Astrocyte (in vitro differentiated cells and primary cell): ENCODE measurements at regions not wholly inside any gene's neighbourhood (a gene's known extent, or its start where the extent isn't known, plus 50 kb on each side); places are given as distances from the start of the nearest gene placed in this dataset.
"Not testable (repeated sequence)": the region's sequence is repeated elsewhere in the genome, so short reads cannot be mapped to it uniquely, and the experiment has no call there.

ENCODE experiments used
- DNase-seq: peaks from one replicate; pipeline ENCODE4 v3.0.0-alpha.2; 2010; ENCODE audit warnings: low read depth
- FAIRE-seq: peaks from 2 replicates; lab custom pipeline; 2011; peaks lifted over from hg19 to GRCh38; lab: Jason Lieb, UNC
- H2AFZ ChIP-seq: 2 replicates; pipeline ENCODE4 v1.6.0; 2012; ENCODE audit warnings: low read depth, low read length, inconsistent platforms
- H3K27ac ChIP-seq: 2 replicates; pipeline ENCODE4 v1.5.1; 2011; ENCODE audit warnings: low read depth, low read length, inconsistent platforms
- H3K27me3 ChIP-seq: 2 replicates; pipeline ENCODE4 v1.6.0; 2011; ENCODE audit warnings: low read length, inconsistent platforms; ENCODE audit not compliant: insufficient read depth
- H3K36me3 ChIP-seq: 2 replicates; pipeline ENCODE4 v1.5.1; 2011; ENCODE audit warnings: low read length, inconsistent platforms; ENCODE audit not compliant: insufficient read depth
- H3K4me1 ChIP-seq: 2 replicates; pipeline ENCODE4 v1.5.1; 2011; ENCODE audit warnings: low read length, inconsistent platforms; ENCODE audit not compliant: insufficient read depth
- H3K4me2 ChIP-seq: 2 replicates; pipeline ENCODE4 v1.6.0; 2012; ENCODE audit warnings: low read length, inconsistent platforms
- H3K4me3 ChIP-seq: 2 replicates; pipeline ENCODE4 v1.5.1; 2011; ENCODE audit warnings: low read depth, mild to moderate bottlenecking, low read length, inconsistent platforms; ENCODE audit not compliant: insufficient read depth
- H3K79me2 ChIP-seq: 2 replicates; pipeline ENCODE4 v1.6.0; 2012; ENCODE audit warnings: mild to moderate bottlenecking, low read length, inconsistent platforms; ENCODE audit not compliant: insufficient read depth
- H3K9ac ChIP-seq: 2 replicates; pipeline ENCODE4 v1.6.0; 2012; ENCODE audit warnings: mild to moderate bottlenecking, low read length, inconsistent platforms
- H3K9me3 ChIP-seq: 2 replicates; pipeline ENCODE4 v1.5.1; 2012; ENCODE audit warnings: low read depth, mild to moderate bottlenecking, low read length, inconsistent platforms; ENCODE audit not compliant: insufficient read depth
- H4K20me1 ChIP-seq: 2 replicates; pipeline ENCODE4 v1.6.0; 2012; ENCODE audit warnings: low read length, inconsistent platforms; ENCODE audit not compliant: insufficient read depth
- H3K27ac Mint-ChIP-seq: one replicate; pipeline ENCODE4 v1.8.0; 2021; ENCODE audit warnings: mild to moderate bottlenecking, mixed read lengths; ENCODE audit not compliant: unreplicated experiment
- H3K27me3 Mint-ChIP-seq: one replicate; pipeline ENCODE4 v1.8.0; 2021; ENCODE audit warnings: low read depth, mixed read lengths; ENCODE audit not compliant: unreplicated experiment
- H3K36me3 Mint-ChIP-seq: one replicate; pipeline ENCODE4 v1.8.0; 2021; ENCODE audit warnings: low read depth, mixed read lengths; ENCODE audit not compliant: unreplicated experiment
- H3K4me1 Mint-ChIP-seq: one replicate; pipeline ENCODE4 v1.8.0; 2021; ENCODE audit warnings: low read depth, mixed read lengths; ENCODE audit not compliant: unreplicated experiment
- H3K4me3 Mint-ChIP-seq: one replicate; pipeline ENCODE4 v1.8.0; 2021; ENCODE audit warnings: mild to moderate bottlenecking, moderate library complexity, mixed read lengths; ENCODE audit not compliant: unreplicated experiment
- H3K9me3 Mint-ChIP-seq: one replicate; pipeline ENCODE4 v1.8.0; 2021; ENCODE audit warnings: mild to moderate bottlenecking, mixed read lengths; ENCODE audit not compliant: unreplicated experiment
- EZH2 ChIP-seq: IDR thresholded peaks from 2 replicates; pipeline ENCODE4 v1.6.1; 2012; ENCODE audit warnings: mild to moderate bottlenecking, low read length, inconsistent platforms; ENCODE audit not compliant: insufficient read depth
- TF ChIP-seq, protein P1 (sequence below): IDR thresholded peaks from 2 replicates; pipeline ENCODE4 v1.5.1; 2011; ENCODE audit warnings: low read depth, mild to moderate bottlenecking, inconsistent platforms, low read length, moderate library complexity; ENCODE audit not compliant: insufficient read depth

DNA sequence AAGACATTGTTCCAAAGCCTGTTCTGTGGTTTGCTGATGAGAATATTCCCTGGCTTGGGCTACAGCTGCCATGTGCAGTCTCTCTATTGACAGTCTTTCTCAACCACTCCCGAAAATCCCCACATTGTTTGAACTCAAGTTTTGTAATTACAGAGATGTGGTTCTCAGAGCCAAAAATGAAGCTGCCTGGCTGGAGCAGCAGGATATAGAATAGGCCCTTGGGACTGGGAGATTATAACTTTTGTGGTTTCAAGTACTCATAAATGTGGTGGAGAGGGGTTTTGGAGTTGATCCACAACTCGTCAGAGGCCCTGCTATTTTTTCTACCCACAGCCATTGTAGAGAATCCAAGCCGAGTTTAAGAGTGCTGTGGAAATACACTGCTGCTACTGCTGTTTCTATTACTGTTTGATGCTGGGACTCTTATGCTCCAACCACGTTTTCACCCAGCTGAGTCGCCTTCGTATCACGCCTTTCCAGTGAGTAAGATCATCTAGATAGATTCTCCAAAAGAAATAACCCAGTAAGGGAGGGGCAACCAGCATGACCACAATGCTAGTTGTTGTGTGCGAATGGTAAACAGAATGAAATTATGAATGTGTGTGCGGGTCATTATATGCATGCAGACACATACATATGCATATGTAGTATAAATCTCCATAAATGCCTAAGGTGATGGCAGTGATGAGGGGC is 57.1 kb upstream of the ATXN3L start:
- Histone ChIP-seq H3K79me2 (no peaks in the 10 kb centered on the region), H3K9ac (peak overlapping the region; percentile 82), H3K4me3 (no peak overlapping the region), H2AFZ (no peak overlapping the region), H3K4me2 (peak overlapping the region; percentile 66), H3K36me3 (no peaks in the 10 kb centered on the region), H3K27me3 (no peaks in the 10 kb centered on the region), H3K4me1 (peaks cover 42% of the 10 kb centered on the region), H3K9me3 (no peaks in the 10 kb centered on the region), H3K27ac (peak overlapping the region; percentile 96), H4K20me1 (no peaks in the 10 kb centered on the region)
- H3K27me3 Mint-ChIP-seq, result no peaks in the 10 kb centered on the region
- H3K9me3 Mint-ChIP-seq, result no peaks in the 10 kb centered on the region
- FAIRE-seq (peak; percentile 100), DNase-seq (peak; percentile 98)
- no peak for TF ChIP-seq EZH2
- TF ChIP-seq, protein P1, sequence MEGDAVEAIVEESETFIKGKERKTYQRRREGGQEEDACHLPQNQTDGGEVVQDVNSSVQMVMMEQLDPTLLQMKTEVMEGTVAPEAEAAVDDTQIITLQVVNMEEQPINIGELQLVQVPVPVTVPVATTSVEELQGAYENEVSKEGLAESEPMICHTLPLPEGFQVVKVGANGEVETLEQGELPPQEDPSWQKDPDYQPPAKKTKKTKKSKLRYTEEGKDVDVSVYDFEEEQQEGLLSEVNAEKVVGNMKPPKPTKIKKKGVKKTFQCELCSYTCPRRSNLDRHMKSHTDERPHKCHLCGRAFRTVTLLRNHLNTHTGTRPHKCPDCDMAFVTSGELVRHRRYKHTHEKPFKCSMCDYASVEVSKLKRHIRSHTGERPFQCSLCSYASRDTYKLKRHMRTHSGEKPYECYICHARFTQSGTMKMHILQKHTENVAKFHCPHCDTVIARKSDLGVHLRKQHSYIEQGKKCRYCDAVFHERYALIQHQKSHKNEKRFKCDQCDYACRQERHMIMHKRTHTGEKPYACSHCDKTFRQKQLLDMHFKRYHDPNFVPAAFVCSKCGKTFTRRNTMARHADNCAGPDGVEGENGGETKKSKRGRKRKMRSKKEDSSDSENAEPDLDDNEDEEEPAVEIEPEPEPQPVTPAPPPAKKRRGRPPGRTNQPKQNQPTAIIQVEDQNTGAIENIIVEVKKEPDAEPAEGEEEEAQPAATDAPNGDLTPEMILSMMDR, result no peak
- H3K4me3 Mint-ChIP-seq, result no peak overlapping the region
- H3K4me1 Mint-ChIP-seq, result peaks cover 36% of the 10 kb centered on the region
- no peaks in the 10 kb centered on the region for H3K36me3 Mint-ChIP-seq
- peak overlapping the region; percentile 51 for H3K27ac Mint-ChIP-seq

DNA sequence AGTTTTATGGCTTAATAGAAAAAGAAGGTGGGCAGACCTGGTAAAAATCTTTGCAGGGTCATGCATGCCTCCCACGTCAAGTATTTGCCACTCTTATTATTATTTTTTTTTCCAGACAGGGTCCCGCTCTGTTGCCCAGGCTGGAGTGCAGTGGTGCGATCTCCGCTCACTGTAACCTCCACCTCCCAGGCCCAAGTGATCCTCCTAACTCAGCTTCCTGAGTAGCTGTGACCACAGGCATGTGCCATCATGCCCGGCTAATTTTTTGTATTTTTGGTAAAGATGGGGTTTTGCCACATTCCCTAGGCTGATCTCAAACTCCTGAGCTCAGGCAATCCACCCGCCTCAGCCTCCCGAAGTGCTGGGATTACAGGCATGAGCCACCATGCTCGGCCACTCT is 55.7 kb upstream of the ATXN3L start:
- H3K27ac ChIP-seq, result peak overlapping the region; percentile 96
- not testable (repeated sequence) for H3K27ac Mint-ChIP-seq

DNA sequence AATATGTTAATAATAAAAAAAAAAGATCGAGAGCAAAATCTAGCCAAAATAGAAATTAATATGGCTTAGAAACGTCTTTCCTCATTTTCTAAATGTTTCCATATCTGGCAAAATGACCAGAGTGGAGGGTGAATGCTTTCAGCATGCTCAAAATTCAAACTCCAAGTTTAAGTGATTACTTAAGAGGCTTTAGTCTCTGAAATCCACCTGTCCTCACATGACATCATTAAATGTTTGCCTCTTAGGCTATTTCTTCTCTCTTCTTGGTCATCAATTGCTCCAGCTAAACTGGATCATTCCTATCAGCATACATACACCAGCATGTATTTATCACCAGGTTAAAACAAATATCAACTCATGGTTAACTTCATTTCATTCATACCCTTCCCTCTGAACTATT is 54.5 kb upstream of the ATXN3L start:
- Histone ChIP-seq H3K36me3 (no peaks in the 10 kb centered on the region), H3K9ac (no peak overlapping the region), H3K9me3 (no peaks in the 10 kb centered on the region), H3K79me2 (no peaks in the 10 kb centered on the region), H3K4me3 (no peak overlapping the region), H3K4me1 (peaks cover 28% of the 10 kb centered on the region), H4K20me1 (no peaks in the 10 kb centered on the region), H3K27me3 (no peaks in the 10 kb centered on the region), H3K27ac (peak overlapping the region; percentile 19), H3K4me2 (no peak overlapping the region), H2AFZ (no peak overlapping the region)
- DNase-seq, result no peak
- Mint-ChIP-seq H3K27me3 (no peaks in the 10 kb centered on the region), H3K4me3 (no peak overlapping the region), H3K36me3 (no peaks in the 10 kb centered on the region), H3K4me1 (peaks cover 36% of the 10 kb centered on the region), H3K27ac (peak overlapping the region; percentile 78), H3K9me3 (no peaks in the 10 kb centered on the region)
- TF ChIP-seq, protein P1, result no peak
- TF ChIP-seq EZH2, result no peak
- no peak for FAIRE-seq

More for the DNA sequence above, 55.7 kb upstream of the ATXN3L start:
- not testable (repeated sequence) for H3K4me3 Mint-ChIP-seq, H3K27me3 Mint-ChIP-seq, H3K27me3 ChIP-seq, H3K9me3 ChIP-seq, H4K20me1 ChIP-seq, H3K79me2 ChIP-seq, H3K4me3 ChIP-seq, DNase-seq, H3K36me3 Mint-ChIP-seq, H2AFZ ChIP-seq, H3K9ac ChIP-seq, H3K4me2 ChIP-seq, H3K9me3 Mint-ChIP-seq, FAIRE-seq, H3K36me3 ChIP-seq
- peaks cover 36% of the 10 kb centered on the region for H3K4me1 ChIP-seq
- peaks cover 43% of the 10 kb centered on the region for H3K4me1 Mint-ChIP-seq
